ENCODE measurements at regions not wholly inside any gene's neighbourhood (a gene's known extent, or its start where the extent isn't known, plus 50 kb on each side); places are given as distances from the start of the nearest gene placed in this dataset.

GRCh38 chr7:116340201-116340847 is 130.0 kb downstream of the TES start:
- no peak overlapping the region for H3K4me3 ChIP-seq (ENCODE audit: low read depth, low read length)
- DNase-seq (ENCODE audit: low read depth), result no peak

GRCh38 chr7:116340943-116341907 is 130.9 kb downstream of the TES start:
- DNase-seq (ENCODE audit: low read depth), result no peak
- no peak overlapping the region for H3K4me3 ChIP-seq (ENCODE audit: low read depth, low read length)

GRCh38 chr7:116342125-116342524 is 131.8 kb downstream of the TES start:
- no peak overlapping the region for H3K4me3 ChIP-seq (ENCODE audit: low read depth, low read length)
- DNase-seq (ENCODE audit: low read depth), result no peak

DNA sequence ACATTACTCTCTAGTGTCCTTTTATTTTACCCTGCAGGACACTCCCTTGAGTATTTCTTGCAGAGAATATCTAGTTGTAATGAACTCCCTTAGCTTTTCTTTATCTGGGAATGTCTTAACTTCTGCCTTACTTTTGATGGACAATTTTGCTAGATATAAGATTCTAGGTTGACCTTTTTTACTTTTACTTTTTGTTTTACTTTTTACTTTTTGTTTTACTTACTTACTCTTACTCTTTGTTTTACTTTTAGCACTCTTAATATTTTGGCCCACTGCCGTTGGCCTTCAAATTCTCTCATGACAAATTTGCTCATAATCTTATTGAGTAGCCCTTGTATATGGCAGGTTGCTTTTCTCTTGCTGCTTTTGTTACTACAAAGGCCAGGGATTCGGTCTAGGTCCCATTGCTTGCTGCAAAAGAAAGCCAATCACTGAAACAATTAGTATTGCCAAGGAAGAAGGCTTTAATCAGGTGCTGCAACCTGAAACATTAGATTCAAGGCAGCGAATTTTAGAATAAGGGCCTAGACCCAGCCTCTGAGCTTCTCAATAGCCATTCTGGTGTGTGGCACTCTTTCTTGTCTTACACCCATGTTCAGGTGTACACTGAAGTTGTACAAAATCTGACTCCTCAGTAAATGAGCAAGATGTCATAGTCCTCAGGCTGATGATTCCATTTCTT is 137.0 kb downstream of the TES start:
- no peak overlapping the region for H3K4me3 ChIP-seq (ENCODE audit: low read depth, low read length)
- no peak for DNase-seq (ENCODE audit: low read depth)

DNA sequence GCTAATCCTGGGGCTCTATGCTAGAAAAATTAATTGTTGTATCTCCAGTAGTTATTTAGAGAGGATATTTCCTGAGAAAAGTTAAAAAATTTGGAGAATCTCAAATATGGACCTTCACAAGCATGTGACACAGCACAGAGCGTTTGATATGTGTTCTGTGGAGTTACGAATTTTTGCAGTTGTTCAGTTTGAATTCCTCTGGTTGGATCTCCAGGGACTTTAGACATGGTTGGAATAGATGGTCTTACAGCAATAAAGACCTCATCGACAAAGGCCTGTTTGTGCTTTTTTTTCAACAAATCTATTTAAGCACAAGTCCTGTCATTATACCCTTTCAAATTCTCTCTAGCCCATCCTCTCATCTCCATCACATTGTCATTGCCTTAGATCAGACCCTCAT is 138.0 kb downstream of the TES start:
- H3K4me3 ChIP-seq (ENCODE audit: low read depth, low read length), result no peak overlapping the region
- no peak for DNase-seq (ENCODE audit: low read depth)

GRCh38 chr7:116351966-116352365 is 141.6 kb downstream of the TES start:
- H3K4me3 ChIP-seq (ENCODE audit: low read depth, low read length), result no peak overlapping the region
- DNase-seq (ENCODE audit: low read depth), result no peak

- DNase-seq (ENCODE audit: low read depth), result no peak
- H3K4me3 ChIP-seq (ENCODE audit: low read depth, low read length), result no peak overlapping the region
Observed at GRCh38 chr7:116353647-116354046, 143.3 kb downstream of the TES start.

GRCh38 chr7:116354171-116354545 is 143.8 kb downstream of the TES start:
- H3K4me3 ChIP-seq (ENCODE audit: low read depth, low read length), result no peak overlapping the region
- DNase-seq (ENCODE audit: low read depth), result no peak

GRCh38 chr7:116354546-116355423 is 144.4 kb downstream of the TES start:
- H3K4me3 ChIP-seq (ENCODE audit: low read depth, low read length), result peak overlapping the region; percentile 23

GRCh38 chr7:116355424-116355765 is 144.1 kb upstream of the CAV2 start:
- peak overlapping the region; percentile 23 for H3K4me3 ChIP-seq (ENCODE audit: low read depth, low read length)
- no peak for DNase-seq (ENCODE audit: low read depth)

More at GRCh38 chr7:116354546-116355423, 144.4 kb downstream of the TES start:
- peak; percentile 87 for DNase-seq (ENCODE audit: low read depth)

GRCh38 chr7:116356333-116356965 is 143.1 kb upstream of the CAV2 start:
- H3K4me3 ChIP-seq (ENCODE audit: low read depth, low read length), result no peak overlapping the region
- DNase-seq (ENCODE audit: low read depth), result no peak

- no peak overlapping the region for H3K4me3 ChIP-seq (ENCODE audit: low read depth, low read length)
- DNase-seq (ENCODE audit: low read depth), result no peak
Observed at GRCh38 chr7:116356979-116357378, 142.6 kb upstream of the CAV2 start.

DNA sequence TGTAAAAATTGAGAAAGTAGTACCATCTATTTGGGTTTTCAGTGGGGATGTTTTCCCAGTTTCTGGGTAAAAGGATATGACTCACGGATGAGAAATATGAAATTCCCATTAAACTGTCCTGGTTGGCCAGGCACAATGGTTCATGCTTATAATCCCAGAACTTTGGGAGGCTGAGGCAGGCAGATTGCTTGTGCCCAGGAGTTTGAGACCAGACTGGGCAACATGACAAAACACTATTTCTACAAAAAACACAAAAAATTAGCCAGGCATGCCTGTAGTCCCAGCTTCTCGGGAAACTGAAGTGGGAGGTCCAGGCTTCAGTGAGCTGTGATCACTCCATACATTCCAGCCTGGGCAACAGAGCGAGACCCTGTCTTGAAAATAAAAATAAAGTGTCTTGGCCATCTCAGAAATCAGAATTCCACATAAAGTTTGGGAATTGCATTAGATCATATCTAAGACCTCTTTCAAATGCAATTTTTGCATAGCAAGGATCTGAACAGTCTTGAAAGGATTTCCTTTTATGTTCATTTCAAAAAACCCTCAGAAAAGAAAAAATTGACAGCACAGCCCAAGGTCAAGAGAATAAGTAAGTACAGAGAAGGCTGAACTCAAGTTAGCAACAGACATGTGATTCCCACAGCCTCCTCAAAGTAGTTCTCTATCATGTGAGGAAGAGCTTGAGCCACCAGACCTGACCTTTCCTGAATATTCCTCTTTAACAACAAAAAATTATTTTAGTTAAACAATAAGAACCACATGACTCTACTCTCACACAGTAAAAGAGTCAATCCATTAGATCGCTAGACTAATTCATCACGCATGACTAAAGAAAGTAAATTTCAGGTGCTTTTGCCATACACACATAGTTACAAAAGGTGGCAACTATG is 141.5 kb upstream of the CAV2 start:
- DNase-seq (ENCODE audit: low read depth), result no peak

GRCh38 chr7:116361767-116362166 is 137.8 kb upstream of the CAV2 start:
- DNase-seq (ENCODE audit: low read depth), result no peak
- H3K4me3 ChIP-seq (ENCODE audit: low read depth, low read length), result no peak overlapping the region

More for the DNA sequence above, 141.5 kb upstream of the CAV2 start:
- no peak overlapping the region for H3K4me3 ChIP-seq (ENCODE audit: low read depth, low read length)

GRCh38 chr7:116363637-116364432 is 135.7 kb upstream of the CAV2 start:
- no peak overlapping the region for H3K4me3 ChIP-seq (ENCODE audit: low read depth, low read length)
- DNase-seq (ENCODE audit: low read depth), result no peak

- DNase-seq (ENCODE audit: low read depth), result no peak
Observed at GRCh38 chr7:116364469-116364868, 135.1 kb upstream of the CAV2 start.

DNA sequence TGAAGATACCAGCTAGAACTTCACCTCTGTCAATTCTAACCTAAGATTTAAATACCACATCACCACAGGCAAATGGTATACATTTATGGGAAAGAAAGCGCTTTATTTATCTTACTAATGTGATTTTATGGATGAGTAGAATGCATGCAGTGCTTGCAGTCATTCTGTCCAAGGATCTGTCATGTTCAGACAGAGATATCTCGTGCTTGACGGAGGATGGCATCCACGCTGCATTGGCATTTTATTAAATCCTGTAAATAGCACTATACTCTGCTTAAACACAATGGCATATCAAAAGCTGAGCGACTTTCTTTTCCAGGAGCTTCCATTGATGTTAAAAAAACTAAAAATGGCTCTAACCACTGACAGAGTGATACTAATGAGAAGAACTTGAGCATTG is 133.7 kb upstream of the CAV2 start:
- no peak overlapping the region for H3K4me3 ChIP-seq (ENCODE audit: low read depth, low read length)
- DNase-seq (ENCODE audit: low read depth), result no peak

More at GRCh38 chr7:116364469-116364868, 135.1 kb upstream of the CAV2 start:
- no peak overlapping the region for H3K4me3 ChIP-seq (ENCODE audit: low read depth, low read length)

Measured in skeletal muscle cell (primary cell).